ENCODE measurements at regions not wholly inside any gene's neighbourhood (a gene's known extent, or its start where the extent isn't known, plus 50 kb on each side); places are given as distances from the start of the nearest gene placed in this dataset.
"Not testable (repeated sequence)": the region's sequence is repeated elsewhere in the genome, so short reads cannot be mapped to it uniquely, and the experiment has no call there.

- DNase-seq: no peak
These were observed 95.0 kb downstream of the TEX35 start for GRCh38 chr1:178607718-178608408.

GRCh38 chr1:178609015-178609414 is 96.1 kb downstream of the TEX35 start:
- DNase-seq: no peak

DNA sequence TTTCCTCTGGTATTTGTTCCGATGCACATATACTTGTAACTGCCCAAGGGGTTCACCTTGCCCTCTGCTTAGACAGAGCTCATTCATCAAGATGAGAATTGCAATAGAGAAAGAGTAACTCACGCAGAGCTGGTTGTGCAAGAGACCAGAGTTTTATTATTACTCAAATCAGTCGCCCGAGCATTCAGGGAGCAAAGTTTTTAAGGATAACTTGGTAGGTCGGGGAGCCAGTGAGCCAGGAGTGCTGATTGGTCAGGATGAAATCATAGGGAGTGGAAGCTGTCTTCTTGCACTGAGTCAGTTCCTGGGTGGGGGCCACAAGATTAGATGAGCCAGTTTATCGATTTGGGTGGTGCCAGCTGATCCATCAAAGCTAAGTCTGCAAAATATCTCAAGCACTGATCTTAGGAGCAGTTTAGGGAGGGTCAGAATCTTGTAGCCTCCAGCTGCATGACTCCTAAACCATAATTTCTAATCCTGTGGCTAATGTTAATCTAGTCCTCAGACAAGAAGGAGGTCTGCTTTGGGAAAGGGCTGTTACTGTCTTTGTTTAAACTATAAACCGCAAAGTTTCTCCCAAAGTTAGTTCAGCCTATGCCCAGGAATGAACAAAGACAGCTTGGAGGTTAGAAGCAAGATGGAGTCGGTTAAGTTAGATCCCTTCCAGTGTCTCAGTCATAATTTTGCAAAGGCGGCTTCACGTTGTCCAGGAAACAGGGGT is 97.9 kb downstream of the TEX35 start:
- DNase-seq: not testable (repeated sequence)

GRCh38 chr1:178612261-178612660 is 99.4 kb downstream of the TEX35 start:
- no peak for DNase-seq

DNA sequence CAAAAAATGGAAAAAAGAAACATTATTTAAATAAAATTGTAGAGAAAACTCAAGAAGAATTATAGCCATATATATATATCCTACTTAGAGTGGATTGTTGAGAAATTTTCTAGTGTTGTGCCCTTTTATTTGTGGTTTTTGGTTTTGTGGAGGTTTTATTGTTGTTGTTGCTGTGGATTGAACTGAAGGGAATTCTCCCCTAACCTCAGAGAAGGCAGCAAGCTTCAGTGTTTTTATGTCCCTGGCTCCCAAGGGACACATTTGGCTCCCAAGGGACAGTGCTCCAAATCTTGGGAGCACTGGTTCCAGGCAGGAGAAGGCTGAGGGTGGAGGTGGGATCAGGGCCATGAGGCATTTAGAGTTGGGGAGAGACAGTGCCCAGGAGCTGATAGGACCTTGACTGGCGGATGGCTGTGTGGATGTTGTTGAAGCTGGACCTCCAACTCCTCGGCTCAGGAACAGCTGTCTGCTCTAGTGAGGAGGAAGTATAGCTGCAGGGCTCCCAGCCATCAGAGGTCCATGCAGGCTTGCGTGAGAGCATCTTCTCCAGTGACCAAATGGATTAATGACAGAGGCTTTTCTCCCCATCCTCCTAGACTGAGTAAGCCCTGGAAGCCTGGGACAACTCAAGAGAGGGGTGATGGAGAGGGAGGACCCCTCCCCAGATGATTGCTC is 100.5 kb downstream of the TEX35 start:
- DNase-seq: no peak

DNA sequence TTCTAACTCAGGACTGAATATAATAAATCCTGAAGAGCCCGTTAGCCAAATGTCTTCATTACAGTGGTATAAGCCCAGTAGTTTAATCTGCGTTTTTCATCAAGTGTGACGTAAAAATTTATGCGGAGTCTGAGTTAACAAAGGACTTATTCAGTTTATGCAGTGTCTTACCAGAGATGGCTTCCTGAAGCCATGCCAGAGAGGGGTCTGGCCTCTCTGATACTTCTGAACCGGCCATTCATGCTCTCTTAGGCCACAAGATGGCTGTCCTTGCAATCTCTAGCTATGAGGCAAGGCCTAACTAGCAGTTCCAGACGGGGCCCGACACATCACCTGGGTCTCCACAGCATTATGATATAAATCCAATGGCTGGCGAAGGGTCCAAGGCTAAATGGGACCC is 101.4 kb downstream of the TEX35 start:
- peak in 9 of 56 donors; percentile 1 to 40 (median 11) for DNase-seq

DNA sequence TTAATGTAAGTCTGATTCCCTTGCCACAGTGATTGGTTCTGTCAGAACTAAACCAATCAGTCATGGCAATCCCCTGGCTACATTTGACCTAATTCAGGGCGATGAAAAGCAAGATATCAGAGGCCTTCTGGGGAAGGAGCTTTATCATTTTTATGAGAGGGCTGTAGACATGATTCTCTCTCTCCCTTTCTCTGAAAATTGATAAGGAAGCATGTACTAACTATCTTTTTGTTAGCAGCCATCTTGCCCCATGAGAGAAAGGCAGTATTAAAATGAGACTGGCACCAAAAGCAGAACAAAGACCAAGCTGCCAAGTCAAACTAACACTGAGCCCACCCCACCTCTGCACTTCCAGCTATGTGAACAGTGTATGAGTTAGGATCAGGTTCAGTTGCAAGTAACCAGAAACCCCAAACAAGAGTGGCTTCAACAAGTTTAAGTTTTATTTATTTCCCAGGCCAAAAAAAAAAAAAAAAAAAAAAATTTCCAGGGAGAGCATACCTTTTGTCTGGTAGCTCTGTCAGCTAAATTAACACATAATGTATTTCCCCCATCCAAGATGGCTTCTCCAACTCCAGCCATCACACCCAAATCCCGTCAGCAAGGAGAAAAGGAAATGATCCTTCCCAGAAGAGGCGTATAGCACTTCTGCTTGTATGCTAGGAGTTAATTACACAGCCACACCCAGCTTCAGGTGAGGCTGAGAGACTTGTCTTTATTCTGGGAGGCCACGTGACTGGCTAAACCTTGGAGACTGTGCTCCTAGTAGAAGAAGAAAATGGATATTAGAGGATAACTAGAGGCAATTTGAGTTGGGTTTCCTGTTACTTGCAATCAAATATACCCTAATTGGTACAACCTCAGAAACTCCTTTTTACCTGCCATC is 105.8 kb upstream of the RALGPS2 start:
- DNase-seq: no peak

- DNase-seq: no peak
These were observed 104.2 kb upstream of the RALGPS2 start for GRCh38 chr1:178620584-178621475.

DNA sequence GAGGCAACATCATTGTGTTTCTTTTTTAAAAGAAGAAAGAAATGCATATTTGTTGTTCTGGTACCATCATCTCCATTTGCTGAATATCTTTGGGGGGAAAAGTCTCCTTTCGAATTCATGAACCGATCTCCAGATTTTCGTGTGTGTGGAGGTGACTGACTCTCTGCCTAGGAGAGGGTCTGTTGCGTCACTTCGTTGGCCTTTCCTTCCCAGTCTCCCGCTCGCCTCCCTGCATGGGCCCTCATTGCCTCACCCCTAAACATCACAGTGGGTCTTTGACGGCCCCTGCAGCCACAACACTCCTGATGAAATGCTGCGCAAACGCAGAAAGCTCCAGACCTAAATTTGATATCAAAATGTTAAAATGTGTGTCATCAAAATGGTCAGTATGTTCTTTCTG is 103.2 kb upstream of the RALGPS2 start:
- no peak for DNase-seq

DNA sequence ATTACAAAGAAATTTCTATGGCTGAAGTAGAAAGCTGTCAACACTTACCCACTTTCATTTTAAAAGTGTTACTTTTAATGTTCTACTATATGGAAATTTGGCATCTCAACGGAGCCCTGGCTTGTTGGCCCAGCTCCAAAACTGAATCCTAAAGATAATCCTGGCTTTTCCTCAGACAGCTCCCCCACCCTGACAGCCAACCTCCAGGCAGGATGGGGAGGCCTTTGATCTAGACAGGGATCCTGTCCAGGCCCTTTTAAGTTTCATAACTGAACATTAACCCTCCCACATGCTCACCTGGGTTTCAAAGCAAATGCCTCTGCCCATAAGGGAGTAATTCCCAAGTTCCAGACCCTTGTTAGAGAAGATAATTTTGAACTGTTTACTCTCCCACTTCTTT is 99.3 kb upstream of the RALGPS2 start:
- DNase-seq: no peak

DNA sequence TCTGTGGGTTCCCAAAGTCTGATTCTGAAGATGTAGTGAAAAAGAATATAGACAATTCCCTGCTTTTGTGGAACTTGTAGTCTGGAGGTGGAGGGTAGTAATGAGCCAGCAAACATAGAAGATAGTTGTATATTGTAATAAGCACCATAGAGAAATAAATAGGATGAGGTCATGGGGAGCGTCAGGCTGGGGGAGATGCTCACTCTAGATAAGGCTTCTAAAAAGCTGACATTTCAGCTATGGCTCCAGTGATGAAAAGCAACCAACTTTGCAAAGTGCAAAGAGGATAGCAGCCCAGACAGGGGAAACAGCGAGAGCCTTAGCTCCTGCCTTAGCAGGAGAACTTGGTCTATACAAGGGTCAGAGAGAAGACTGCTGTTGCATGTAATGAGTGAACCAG is 98.0 kb upstream of the RALGPS2 start:
- no peak for DNase-seq

GRCh38 chr1:178628637-178629251 is 96.3 kb upstream of the RALGPS2 start:
- no peak for DNase-seq

GRCh38 chr1:178629252-178630154 is 95.5 kb upstream of the RALGPS2 start:
- DNase-seq: no peak

- DNase-seq: no peak
These were observed 94.6 kb upstream of the RALGPS2 start for GRCh38 chr1:178630417-178630816.

DNA sequence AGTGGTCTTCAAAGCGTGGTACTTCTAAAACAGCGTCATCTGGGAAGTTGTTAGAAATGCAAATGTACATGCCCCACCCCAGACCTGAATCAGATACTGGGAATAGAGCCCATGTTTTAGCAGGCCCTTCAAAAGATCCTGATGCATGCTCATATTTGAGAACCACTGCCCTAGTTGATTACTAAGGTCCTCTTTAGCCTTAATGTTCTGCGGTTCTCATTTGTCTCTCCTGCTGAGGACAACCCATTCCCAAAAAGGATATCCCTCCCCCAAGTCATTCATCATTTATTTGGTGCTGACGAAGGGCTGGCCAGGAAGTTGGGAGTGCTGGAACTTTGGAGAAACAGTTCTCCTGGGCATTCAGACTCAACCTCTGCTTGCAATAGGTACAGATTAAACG is 92.4 kb upstream of the RALGPS2 start:
- no peak for DNase-seq

GRCh38 chr1:178633056-178633455 is 92.0 kb upstream of the RALGPS2 start:
- DNase-seq: no peak

DNA sequence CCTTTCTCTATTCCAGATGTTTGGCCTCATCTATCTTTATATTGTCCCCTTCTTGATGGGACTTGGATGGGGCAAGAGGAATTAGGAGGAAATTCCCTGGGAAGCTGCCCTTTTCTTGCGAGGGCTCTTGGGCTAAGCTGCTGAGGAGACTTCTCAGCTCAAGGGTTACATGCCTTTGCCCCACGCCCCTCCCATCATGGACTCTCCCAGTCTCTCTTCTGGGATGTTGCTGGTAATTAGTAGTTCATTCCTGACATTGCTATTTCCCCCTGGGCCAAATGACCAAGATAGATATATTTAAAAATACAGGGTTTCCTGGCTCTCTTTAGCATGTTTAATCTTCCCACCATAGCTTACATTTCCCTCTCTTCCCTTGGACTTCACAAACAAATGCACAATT is 90.6 kb upstream of the RALGPS2 start:
- DNase-seq: no peak

DNA sequence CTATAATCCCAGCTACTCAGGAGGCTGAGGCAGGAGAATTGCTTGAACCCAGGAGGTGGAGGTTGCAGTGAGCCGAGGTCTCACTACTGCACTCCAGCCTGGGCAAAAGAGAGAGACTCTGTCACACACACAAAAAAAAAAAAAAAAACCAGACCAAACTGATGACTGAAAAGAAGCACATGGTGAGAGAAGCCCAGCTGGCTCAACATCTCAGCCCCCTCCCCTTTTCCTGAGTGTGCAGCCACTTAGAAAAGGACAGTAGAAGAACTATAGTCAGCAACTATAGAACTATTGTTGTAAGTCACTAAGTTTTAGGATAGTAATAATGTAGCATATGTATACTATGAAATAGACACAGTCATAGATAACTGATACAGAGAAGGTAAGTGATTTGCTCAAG is 87.2 kb upstream of the RALGPS2 start:
- no peak for DNase-seq

DNA sequence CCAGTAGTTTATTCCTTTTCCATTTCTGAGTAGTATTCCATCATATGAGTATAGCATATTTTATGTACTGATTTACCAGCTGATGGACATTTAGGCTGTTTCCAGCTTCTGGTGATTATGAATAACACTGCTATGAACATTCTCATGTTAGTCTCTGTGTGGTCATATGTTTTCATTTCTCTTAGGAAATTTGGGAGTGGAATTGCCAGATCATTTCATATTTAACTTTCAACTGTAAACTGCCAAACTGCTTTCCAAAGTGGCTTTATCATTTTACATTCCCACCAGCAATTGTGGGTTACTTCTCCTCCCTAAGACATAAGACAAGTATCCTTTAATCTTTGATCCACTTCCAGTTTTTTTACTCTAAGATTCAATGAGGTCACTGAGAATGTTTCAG is 85.7 kb upstream of the RALGPS2 start:
- no peak for DNase-seq

All from nucleus accumbens (tissue), 56 donors.